ENCODE measurements at regions not wholly inside any gene's neighbourhood (a gene's known extent, or its start where the extent isn't known, plus 50 kb on each side); places are given as distances from the start of the nearest gene placed in this dataset.

DNA sequence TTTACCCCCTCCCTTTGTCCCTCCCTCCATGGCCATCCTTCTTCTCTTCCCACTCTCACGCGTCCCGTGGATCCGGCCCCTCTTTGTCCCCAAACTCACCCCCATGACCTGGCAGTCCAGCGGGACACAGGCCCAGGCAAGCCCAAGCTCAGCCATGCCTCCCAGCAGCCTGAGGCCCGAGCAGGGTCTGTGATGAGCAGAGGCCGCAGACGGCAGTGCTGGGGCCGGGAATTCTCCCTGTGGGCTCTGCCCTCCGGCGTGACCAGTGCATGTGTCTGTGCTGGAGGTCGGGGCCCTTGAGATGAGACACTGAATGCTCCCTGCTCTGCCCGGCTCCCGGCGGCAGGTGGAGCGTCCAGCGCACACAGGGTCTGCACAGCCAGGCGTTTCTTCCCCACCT is 237.9 kb downstream of the BRD1 start:
- no peak for DNase-seq (ENCODE audit: low spot score)
- no peak for FAIRE-seq

DNA sequence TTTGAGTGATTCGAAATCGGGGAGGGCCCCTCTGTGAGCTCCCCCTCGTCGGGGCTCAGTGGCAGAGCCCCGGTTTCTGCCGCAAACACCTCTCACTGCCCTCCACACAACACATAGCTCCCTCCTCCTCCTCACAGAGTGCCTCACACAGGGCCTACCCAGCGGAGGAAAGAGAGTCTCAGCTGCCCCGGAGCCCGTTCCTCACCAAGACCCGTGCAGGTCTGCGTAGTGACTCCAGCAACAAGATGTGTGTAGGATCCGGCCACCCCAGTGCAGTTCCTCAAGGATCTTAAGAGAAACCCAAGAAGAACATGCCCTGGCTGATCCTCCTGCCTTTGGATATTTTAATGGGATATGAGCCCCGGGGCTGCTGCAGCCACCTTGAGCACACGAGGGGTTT is 238.4 kb downstream of the BRD1 start:
- FAIRE-seq (no peak), DNase-seq (ENCODE audit: low spot score) (no peak)

DNA sequence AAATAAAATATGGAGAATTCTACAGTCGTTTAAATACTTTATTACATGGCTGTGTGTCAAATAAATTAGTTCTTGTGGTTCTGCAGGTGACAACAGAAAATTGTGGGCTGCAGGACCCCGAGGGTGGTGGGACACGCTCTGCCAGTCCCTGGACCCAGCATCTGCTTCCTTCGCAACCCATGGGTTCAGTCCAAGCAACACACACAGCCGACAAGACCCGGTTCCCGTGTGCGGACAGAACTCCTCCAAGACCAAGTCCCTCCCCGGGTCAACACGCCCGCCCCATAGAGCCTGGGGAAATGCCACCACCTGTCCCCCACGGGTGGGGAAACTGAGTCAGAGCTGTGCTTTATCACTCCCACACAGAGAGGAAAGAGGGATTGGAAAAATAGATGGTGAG is 238.9 kb downstream of the BRD1 start:
- FAIRE-seq (no peak), DNase-seq (ENCODE audit: low spot score) (no peak)

DNA sequence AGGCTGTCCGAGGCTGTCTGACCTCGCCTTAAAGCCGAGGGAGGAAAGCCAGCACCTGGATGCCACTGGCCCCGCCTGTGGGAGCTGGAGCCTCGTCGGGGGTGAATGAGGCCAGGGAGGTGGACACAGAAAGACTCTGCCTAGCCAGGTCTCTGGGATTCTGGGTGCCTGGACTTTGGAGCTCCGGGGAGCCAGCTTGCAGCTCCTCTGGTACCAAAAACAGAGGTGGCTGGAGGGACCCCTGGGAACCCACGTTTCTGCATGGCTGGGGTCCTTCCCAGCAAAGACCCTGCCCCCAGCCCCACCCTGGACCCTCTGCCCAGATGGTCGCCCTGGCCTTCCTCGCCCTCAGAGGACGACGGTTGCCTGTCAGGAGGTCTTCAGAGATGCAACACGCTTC is 239.7 kb downstream of the BRD1 start:
- FAIRE-seq (no peak), DNase-seq (ENCODE audit: low spot score) (no peak)

DNA sequence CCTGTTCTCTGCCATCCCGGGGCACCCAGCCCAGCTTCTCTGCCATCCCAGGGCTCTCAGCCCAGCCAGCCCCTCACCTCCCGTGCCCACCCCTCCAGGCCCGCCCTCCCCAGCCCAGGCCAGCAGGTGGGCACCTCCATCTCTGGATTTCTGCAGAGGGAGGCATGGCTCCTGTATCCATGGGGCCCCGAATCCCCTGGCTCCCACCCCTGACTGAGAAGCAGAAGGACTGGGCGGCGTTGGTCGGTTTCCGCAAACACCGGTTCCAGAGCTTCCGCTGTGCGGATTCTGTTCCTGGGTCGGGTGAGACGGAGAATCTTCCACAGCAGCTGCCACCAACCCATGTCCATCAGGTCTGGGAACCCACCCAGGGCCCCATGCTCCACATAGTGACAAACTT is 240.3 kb downstream of the BRD1 start:
- DNase-seq (ENCODE audit: low spot score) (no peak), FAIRE-seq (no peak)

DNA sequence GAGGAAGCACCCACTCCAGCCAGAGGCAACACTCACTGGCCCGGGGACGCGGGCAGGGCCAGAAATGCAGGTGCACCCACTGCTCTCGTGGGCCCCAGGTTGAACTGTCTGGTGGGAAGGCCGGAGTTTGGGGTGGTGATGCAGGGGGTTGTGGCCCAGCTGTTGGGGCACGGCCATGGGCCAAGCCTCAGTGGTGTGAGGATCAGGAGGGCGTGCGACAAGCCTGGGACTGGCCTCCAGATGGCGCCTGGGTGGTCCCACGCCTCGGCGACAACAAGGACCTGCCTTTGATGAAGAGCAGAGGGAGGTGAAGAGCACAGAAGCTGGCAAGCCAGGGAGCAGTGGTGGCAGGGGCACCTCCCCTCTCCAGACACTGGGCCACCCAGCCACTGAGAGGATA is 240.8 kb downstream of the BRD1 start:
- DNase-seq (ENCODE audit: low spot score) (no peak), FAIRE-seq (no peak)

- FAIRE-seq: peak; percentile 78
- no peak for DNase-seq (ENCODE audit: low spot score)
Observed at GRCh38 chr22:49586244-49586748, 241.4 kb downstream of the BRD1 start.

- DNase-seq (ENCODE audit: low spot score) (no peak), FAIRE-seq (no peak)
Observed at GRCh38 chr22:49585461-49586243, 242.0 kb downstream of the BRD1 start.

DNA sequence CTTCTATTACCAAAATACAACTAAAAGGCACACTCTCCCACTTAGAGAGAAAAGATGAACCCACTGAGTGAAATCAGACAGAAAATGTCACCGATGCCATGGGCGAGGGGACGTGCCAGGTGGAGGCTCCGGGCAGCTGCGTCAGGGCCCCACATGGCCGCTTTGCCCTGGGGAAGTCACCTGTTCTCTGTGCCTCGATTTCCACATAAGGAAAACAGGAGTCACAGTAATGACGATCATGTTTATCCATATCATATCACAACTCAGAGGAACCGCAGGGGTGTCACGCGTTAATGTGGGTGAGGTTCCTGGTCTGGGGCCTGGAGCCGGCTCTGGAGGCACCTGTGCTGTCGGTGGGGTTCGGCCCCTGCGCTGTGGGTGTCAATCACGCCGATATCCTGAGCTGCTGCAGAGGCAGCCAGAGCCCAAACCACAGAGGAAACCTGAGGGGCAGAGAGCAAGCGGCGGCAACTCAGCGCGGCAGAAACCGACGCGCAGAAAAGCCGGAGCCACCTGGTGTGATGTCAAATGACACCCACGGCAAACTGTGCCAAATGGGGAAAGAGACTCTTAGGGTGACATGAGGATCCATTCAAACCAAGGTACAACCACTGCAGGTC is 243.7 kb downstream of the BRD1 start:
- DNase-seq (ENCODE audit: low spot score): no peak
- FAIRE-seq: no peak

- FAIRE-seq (no peak), DNase-seq (ENCODE audit: low spot score) (no peak)
Observed at GRCh38 chr22:49583341-49583740, 244.3 kb downstream of the BRD1 start.

DNA sequence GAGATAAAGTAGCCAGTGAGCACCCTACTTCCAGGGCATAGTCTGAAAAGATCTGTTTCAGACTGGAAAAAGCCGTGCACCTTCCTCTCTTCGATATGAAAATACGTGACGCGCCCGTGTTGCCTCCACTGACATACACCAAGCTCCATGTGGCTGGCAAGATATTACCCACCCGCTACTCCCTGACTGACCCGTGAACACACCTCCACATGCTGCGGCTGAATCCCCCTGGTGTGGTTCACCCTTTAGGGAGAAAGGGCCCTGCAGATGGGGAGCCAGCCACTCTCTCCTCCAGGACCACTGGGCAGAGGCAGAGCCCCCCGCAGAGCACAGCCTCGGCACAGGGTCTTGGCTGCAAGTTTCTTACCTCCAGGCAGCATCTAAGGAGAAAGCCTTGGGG is 245.0 kb downstream of the BRD1 start:
- DNase-seq (ENCODE audit: low spot score): no peak
- no peak for FAIRE-seq

GRCh38 chr22:49582181-49582580 is 245.5 kb downstream of the BRD1 start:
- FAIRE-seq: no peak

DNA sequence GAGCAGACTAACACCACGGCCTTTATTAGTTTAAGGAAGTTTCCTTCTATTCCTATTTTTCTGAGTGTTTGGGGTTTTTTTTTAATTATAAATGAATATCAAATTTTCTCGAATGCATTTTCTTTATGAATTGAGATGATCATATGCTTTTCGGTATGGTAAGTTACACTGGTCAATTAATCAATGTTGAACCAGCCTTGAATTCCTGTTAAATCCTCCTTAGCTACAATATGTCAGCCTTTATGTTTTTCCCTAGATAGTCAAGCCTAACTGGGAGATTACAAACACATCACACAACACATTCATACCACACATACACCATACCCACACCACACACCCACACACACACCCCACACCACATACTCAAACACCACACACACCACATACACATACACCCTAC is 247.6 kb downstream of the BRD1 start:
- no peak for DNase-seq (ENCODE audit: low spot score)
- FAIRE-seq: no peak

More at GRCh38 chr22:49582181-49582580, 245.5 kb downstream of the BRD1 start:
- DNase-seq (ENCODE audit: low spot score): no peak

DNA sequence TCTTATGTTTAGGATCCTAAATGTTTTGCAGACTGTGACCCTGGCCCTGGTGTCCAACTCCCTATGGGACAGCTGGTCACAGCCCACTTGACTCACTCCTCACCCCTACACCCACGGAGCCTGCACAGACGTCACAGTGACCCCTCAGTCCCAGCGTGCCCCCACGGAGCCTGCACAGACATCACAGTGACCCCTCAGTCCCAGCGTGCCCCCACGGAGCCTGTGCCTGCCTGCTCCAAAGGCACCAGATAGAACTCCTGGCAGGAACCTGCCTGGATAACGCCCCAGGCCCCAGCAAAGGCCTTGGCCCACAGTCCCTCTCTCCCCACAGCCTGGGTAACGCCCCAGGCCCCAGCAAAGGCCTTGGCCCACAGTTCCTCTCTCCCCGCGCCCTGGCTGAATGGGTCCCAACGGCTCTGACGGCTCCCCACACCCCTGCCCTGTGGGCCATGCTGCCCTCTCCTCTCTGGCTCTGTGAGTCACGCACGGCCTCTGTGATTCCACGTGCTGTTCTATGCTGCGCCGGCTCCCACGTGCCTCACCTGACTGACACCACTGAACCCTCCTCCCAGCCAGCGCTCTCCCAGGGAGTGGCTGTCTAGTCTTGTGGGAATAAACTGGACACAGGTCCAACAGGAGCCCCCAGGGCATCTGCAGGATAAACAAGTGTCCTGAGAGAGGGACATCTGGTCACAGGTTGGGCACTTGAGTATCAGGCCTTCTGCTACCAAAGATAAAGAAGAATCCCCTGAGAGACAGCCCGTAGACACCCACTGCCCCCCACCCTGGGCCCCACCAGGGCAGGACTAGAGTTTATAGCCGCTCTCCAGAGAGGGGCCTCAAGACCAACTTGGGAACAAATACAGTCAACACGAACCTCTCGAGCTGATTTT is 250.3 kb downstream of the BRD1 start:
- FAIRE-seq: no peak
- no peak for DNase-seq (ENCODE audit: low spot score)

- no peak for DNase-seq (ENCODE audit: low spot score)
- FAIRE-seq: peak; percentile 88
Observed at GRCh38 chr22:49576241-49577141, 251.2 kb downstream of the BRD1 start.

GRCh38 chr22:49575703-49576081 is 252.0 kb downstream of the BRD1 start:
- FAIRE-seq (no peak), DNase-seq (ENCODE audit: low spot score) (no peak)

DNA sequence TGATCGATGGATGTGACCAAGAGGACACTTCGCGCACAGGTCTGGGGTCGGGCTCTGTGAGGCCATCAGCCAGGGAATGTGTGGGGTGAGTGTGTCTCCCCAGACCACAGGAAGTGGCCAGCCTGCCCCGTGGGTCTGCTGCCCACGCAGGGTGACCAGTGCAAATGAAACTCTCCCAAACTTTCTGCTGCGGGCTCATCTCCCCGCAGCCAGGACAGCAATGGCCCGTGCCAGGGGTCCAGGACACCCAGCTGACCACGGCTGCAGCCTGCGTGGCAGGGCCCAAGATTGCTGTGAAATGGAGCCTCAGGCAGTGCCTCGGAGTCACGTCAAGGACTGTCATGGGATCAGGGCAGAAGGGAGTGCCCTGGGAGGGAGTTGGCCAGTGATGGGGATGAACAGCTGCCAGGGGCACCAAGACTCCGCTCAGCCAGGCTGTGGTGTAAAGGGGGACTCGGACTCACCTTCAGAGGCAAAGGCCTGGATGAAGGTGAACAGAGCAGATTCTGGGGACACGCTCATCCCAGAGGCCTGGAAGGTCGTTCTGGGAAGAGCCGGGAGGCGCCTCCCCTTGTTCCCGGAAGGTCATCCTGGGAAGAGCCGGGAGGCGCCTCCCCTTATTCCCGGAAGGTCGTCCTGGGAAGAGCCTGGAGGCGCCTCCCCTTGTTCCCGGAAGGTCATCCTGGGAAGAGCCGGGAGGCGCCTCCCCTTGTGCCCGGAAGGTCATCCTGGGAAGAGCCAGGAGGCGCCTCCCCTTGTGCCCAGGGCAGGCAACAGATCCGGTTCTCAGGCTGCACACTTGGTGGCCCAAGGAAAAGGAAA is 252.6 kb downstream of the BRD1 start:
- DNase-seq (ENCODE audit: low spot score) (peak; percentile 63), FAIRE-seq (peak; percentile 17)

GRCh38 chr22:49574205-49574880 is 253.3 kb downstream of the BRD1 start:
- no peak for FAIRE-seq
- DNase-seq (ENCODE audit: low spot score): no peak

- FAIRE-seq (no peak), DNase-seq (ENCODE audit: low spot score) (no peak)
Observed at GRCh38 chr22:49573109-49573765, 254.4 kb downstream of the BRD1 start.
